Adrenal gland (tissue), 9 donors: ENCODE measurements at regions not wholly inside any gene's neighbourhood (a gene's known extent, or its start where the extent isn't known, plus 50 kb on each side); places are given as distances from the start of the nearest gene placed in this dataset.
A peak's percentile ranks its signal among the peaks of the same experiment; 100 is the strongest.

ENCODE experiments used
- DNase-seq, 7 donors: peaks; one replicate each; pipeline ENCODE4 v3.0.0-alpha.2; 2019 to 2020
- H3K27ac ChIP-seq, 5 donors: fragments of 200-600 bp; sonication (generic) in 4 of 5; 1 replicate in 3 of 5; 2 replicates in 2 of 5; pipeline versions ENCODE4 v1.5.1 to v1.8.0; 2016 to 2020; ENCODE audit warnings: mild to moderate bottlenecking in 1 of 5
- H3K27me3 ChIP-seq: fragments of 200-600 bp; 2 replicates; pipeline ENCODE4 v1.8.0; 2021
- H3K36me3 ChIP-seq, 2 donors: fragments of 200-600 bp; replicated peaks in 1 of 2; 1 replicate in 1 of 2; 2 replicates in 1 of 2; pipeline versions ENCODE4 v1.5.1 to v1.8.0; 2018 to 2022
- H3K4me1 ChIP-seq, 2 donors: fragments of 200-600 bp; replicated peaks in 1 of 2; 1 replicate in 1 of 2; 2 replicates in 1 of 2; pipeline versions ENCODE4 v1.5.1 to v1.8.0; 2018 to 2021
- H3K4me3 ChIP-seq, 4 donors: fragments of 200-600 bp; sonication (generic) in 3 of 4; one replicate each; pipeline ENCODE4 v1.5.1; 2016 to 2018
- H3K9me3 ChIP-seq, 3 donors: fragments of 200-600 bp; sonication (generic) in 1 of 3; replicated peaks in 1 of 3; 1 replicate in 2 of 3; 2 replicates in 1 of 3; pipeline versions ENCODE4 v1.5.1 to v1.8.0; 2016 to 2021
- CTCF ChIP-seq, 6 experiments: fragments of 450-650 bp in 4 of 6; fragments of 200-600 bp in 2 of 6; sonication (generic) in 1 of 6; IDR thresholded peaks; 1 replicate in 5 of 6; 2 replicates in 1 of 6; pipeline versions ENCODE4 v1.5.1 to v1.8.0; 2016 to 2021; ENCODE audit warnings: antibody characterized with exemption in 6 of 6, mild to moderate bottlenecking in 2 of 6, moderate library complexity in 1 of 6
- POLR2A ChIP-seq, 2 donors: fragments of 450-650 bp; IDR thresholded peaks; one replicate each; pipeline ENCODE4 v1.6.1; 2017; ENCODE audit warnings: antibody characterized with exemption in 2 of 2, mild to moderate bottlenecking in 2 of 2, moderate library complexity in 1 of 2
- WGBS, 4 donors: extraction: QIAGEN DNeasy Blood & Tissue Kit in 2 of 4; methylation state at CpG; one replicate each; pipeline versions ENCODE4 v1.1.5 to v1.1.7; 2013 to 2017; 5-methylcytosine and 5-hydroxymethylcytosine counted together
- intact Hi-C, 2 donors: fragments of 100-400 bp; cut with DNase I; formaldehyde crosslinking; loops; one replicate each; pipeline versions ENCODE4 v1.14.1 to v1.15.0; 2022 to 2023
- donor health status: healthy with polysubstance abuse.
- donor health status: Bipolar disorder and iron deficiency.
- donor health status: DM: yes; HTN: yes; CAD: no.
- donor health status: DM: no; HTN: no; CAD: no.
- donor health status: DM: no; HTN: no; CAD: no.

GRCh38 chr4:123598331-123598730, 201.7 kb downstream of the SPRY1 start:
- intact Hi-C loops, result no loop called here
- Histone ChIP-seq H3K27ac (no peak overlapping the region), H3K9me3 (no peaks in the 10 kb centered on the region), H3K4me3 (no peak overlapping the region), H3K4me1 (peaks cover 5 to 16% of the 10 kb centered on the region in 2 donors), H3K27me3 (no peaks in the 10 kb centered on the region), H3K36me3 (no peaks in the 10 kb centered on the region)
- no peak for DNase-seq
- TF ChIP-seq CTCF (IDR thresholded peaks at IDR 0.05), result no peak
- no peak for TF ChIP-seq POLR2A (IDR thresholded peaks at IDR 0.05)
- 81 to 90% (median 87%) methylated on average over 1 of the region's 1 CpG for WGBS, 4 donors

GRCh38 chr4:123599061-123599919, 202.7 kb downstream of the SPRY1 start:
- TF ChIP-seq CTCF (IDR thresholded peaks at IDR 0.05), result no peak
- TF ChIP-seq POLR2A (IDR thresholded peaks at IDR 0.05), result no peak
- DNase-seq, result peak in 1 of 7 donors; percentile 10
- Histone ChIP-seq H3K9me3 (no peaks in the 10 kb centered on the region), H3K4me3 (no peak overlapping the region), H3K27ac (peak overlapping the region in 3 of 5 donors; percentile 32 to 78 (median 35)), H3K27me3 (no peaks in the 10 kb centered on the region), H3K4me1 (peaks cover 5 to 16% of the 10 kb centered on the region in 2 donors), H3K36me3 (no peaks in the 10 kb centered on the region)
- WGBS, 4 donors, result 64 to 71% (median 66%) methylated on average over 3 of the region's 3 CpGs
- intact Hi-C loops, result no loop called here

- H3K9me3 ChIP-seq, result no peaks in the 10 kb centered on the region
- H3K27ac ChIP-seq, result peak overlapping the region in 4 of 5 donors; percentile 6 to 78 (median 34)
- H3K27me3 ChIP-seq, result no peaks in the 10 kb centered on the region
- H3K4me1 ChIP-seq, result peaks cover 5 to 16% of the 10 kb centered on the region in 2 donors
- DNase-seq, result peak; percentile 43 to 85 (median 68)
- TF ChIP-seq CTCF (IDR thresholded peaks at IDR 0.05), result no peak
- no peaks in the 10 kb centered on the region for H3K36me3 ChIP-seq
- no peak overlapping the region for H3K4me3 ChIP-seq
- 37 to 47% (median 41%) methylated on average over 5 of the region's 5 CpGs for WGBS, 4 donors
- intact Hi-C loops, result no loop called here
These were observed 203.6 kb downstream of the SPRY1 start for GRCh38 chr4:123599920-123600810.
